Heart right ventricle (tissue), 16 donors: ENCODE measurements at regions not wholly inside any gene's neighbourhood (a gene's known extent, or its start where the extent isn't known, plus 50 kb on each side); places are given as distances from the start of the nearest gene placed in this dataset.

Experiments used
- ATAC-seq, 8 donors: fragments of 200-7000 bp; cut with Tn5 transposase; one replicate each; pipeline ENCODE4 v1.9.1; 2020; ENCODE audit warnings: mild to moderate bottlenecking in 8 of 8, moderate library complexity in 8 of 8, moderate number of reproducible peaks in 1 of 8
- DNase-seq, 2 donors: peaks; one replicate each; pipeline ENCODE4 v3.0.0-alpha.2; 2020
- H3K27ac ChIP-seq, 10 donors: fragments of 200-600 bp; sonication (generic) in 2 of 10; one replicate each; pipeline versions ENCODE4 v1.5.0 to v1.8.0; 2020 to 2022; ENCODE audit warnings: mild to moderate bottlenecking in 3 of 10
- H3K27me3 ChIP-seq, 7 donors: fragments of 200-600 bp; one replicate each; pipeline ENCODE4 v1.8.0; 2021 to 2022; ENCODE audit warnings: mild to moderate bottlenecking in 2 of 7
- H3K36me3 ChIP-seq, 9 donors: fragments of 200-600 bp; sonication (generic) in 1 of 9; one replicate each; pipeline versions ENCODE4 v1.5.0 to v1.8.0; 2020 to 2022; ENCODE audit warnings: mild to moderate bottlenecking in 2 of 9
- H3K4me1 ChIP-seq, 9 donors: fragments of 200-600 bp; sonication (generic) in 1 of 9; one replicate each; pipeline versions ENCODE4 v1.5.0 to v1.8.0; 2020 to 2022; ENCODE audit warnings: mild to moderate bottlenecking in 4 of 9
- H3K4me3 ChIP-seq, 10 donors: fragments of 200-600 bp; sonication (generic) in 2 of 10; one replicate each; pipeline versions ENCODE4 v1.5.0 to v1.8.0; 2020 to 2022; ENCODE audit warnings: mild to moderate bottlenecking in 7 of 10, moderate library complexity in 2 of 10
- H3K9me3 ChIP-seq, 11 donors: fragments of 200-600 bp in 10 of 11; sonication (generic) in 2 of 11; one replicate each; pipeline versions ENCODE4 v1.5.0 to v1.8.0; 2013 to 2022; ENCODE audit warnings: mild to moderate bottlenecking in 2 of 11, control low read depth in 1 of 11, moderate library complexity in 1 of 11
- WGBS, 2 donors: extraction: QIAGEN DNeasy Blood & Tissue Kit; methylation state at CpG; one replicate each; pipeline ENCODE4 v1.1.7; 2013; ENCODE audit warnings: inconsistent platforms in 1 of 2; 5-methylcytosine and 5-hydroxymethylcytosine counted together
- intact Hi-C, 10 donors: fragments of 100-400 bp; cut with DNase I; formaldehyde crosslinking; loops; one replicate each; pipeline versions ENCODE4 v1.11.1 to v1.14.2; 2022
- TF ChIP-seq, protein P1 (sequence below), 9 donors: fragments of 200-600 bp; sonication (generic) in 2 of 9; IDR thresholded peaks; one replicate each; pipeline versions ENCODE4 v1.5.0 to v1.8.0; 2021 to 2022; ENCODE audit warnings: antibody characterized with exemption in 9 of 9, mild to moderate bottlenecking in 5 of 9, moderate library complexity in 1 of 9
- donor health status: Arrhythmogenic right ventricular cardiomyopathy.
- donor health status: ischemic (EF 13 %, LVEDD 7.1; RV severe dilation, severe dysfunction).
- donor health status: healthy with polysubstance abuse.
- donor health status: DM: no; HTN: yes; CAD: no.
- donor health status: DM: no; HTN: no; CAD: no.
- donor health status: ischemic (EF 25% LVEDD 6.9; RV normal size, moderate dysfunction).
- donor health status: ischemic (EF 25% LVEDD 5.7; RV mildly dilated, moderate dysfunction).
- donor health status: healthy.
- donor health status: DM: yes; HTN: yes; CAD: no.
- donor health status: Ischemic cardiomyopathy.
- donor health status: ischemic (EF 35%, LVEDD 5.7; RV mildly dilated, moderate dysfunction).
- donor health status: nonischemic (EF 11% LVEDD 7.7; RV severe dilation, severe dysfunction).
- donor health status: DM: yes; HTN: yes; CAD: no.
- donor health status: PGD.
- donor health status: ischemic (EF 29% LVEDD 5.4; RV normal size, mild dysfunction).
- donor health status: nonischemic (EF 23%, LVEDD 6.1; RV moderate dilation, normal function).

DNA sequence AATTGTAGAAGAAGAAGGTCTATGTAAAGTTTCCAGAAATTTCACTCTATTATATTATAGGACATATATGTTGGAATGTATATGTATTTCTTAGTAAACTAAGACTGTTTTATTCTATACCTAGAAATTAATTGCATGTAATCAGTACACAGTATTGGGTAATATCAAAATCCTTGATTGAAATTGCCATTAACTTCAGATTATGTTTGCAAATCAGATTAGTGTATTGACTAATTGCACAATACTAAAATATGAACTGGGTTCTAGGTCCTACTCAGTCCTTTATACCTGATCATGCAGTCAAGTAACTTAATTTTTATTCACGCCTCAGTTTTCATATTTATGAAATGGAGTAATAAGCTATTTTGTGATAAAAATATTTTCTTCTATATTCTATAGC lies 950.3 kb upstream of the ADGRL3 start:
- WGBS, 2 donors = 85 to 94% methylated on average over 1 of the region's 1 CpG
- H3K4me3 ChIP-seq = no peak overlapping the region
- no peak overlapping the region for H3K27ac ChIP-seq
- no peak for ATAC-seq
- TF ChIP-seq, protein P1, sequence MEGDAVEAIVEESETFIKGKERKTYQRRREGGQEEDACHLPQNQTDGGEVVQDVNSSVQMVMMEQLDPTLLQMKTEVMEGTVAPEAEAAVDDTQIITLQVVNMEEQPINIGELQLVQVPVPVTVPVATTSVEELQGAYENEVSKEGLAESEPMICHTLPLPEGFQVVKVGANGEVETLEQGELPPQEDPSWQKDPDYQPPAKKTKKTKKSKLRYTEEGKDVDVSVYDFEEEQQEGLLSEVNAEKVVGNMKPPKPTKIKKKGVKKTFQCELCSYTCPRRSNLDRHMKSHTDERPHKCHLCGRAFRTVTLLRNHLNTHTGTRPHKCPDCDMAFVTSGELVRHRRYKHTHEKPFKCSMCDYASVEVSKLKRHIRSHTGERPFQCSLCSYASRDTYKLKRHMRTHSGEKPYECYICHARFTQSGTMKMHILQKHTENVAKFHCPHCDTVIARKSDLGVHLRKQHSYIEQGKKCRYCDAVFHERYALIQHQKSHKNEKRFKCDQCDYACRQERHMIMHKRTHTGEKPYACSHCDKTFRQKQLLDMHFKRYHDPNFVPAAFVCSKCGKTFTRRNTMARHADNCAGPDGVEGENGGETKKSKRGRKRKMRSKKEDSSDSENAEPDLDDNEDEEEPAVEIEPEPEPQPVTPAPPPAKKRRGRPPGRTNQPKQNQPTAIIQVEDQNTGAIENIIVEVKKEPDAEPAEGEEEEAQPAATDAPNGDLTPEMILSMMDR (IDR thresholded peaks at IDR 0.05) = no peak
- no peaks in the 10 kb centered on the region for H3K27me3 ChIP-seq
- H3K9me3 ChIP-seq = peaks cover 0 to 5% (median 0%) of the 10 kb centered on the region in 11 donors
- H3K4me1 ChIP-seq = no peaks in the 10 kb centered on the region
- no peaks in the 10 kb centered on the region for H3K36me3 ChIP-seq
- no peak for DNase-seq
- intact Hi-C loops = no loop called here

DNA sequence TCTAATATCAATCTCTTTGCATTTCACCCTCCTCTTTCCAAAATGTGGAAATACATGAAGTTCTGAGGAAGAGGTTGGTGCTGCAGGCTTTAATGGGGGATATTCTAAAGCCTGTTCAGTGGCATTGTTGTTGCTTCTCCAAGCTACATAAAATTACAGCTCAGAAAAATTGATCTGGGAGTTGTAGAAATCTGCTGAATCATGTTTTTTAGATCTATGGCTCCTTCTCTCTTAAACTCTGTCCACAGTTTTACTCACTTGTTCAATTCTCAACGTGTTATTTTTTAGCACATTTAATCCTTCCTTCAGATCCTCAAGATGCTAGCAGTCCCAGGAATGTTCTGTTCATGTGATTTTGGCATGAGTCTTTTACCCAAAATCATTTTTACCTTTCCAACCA lies 949.5 kb upstream of the ADGRL3 start:
- no peaks in the 10 kb centered on the region for H3K27me3 ChIP-seq
- TF ChIP-seq, protein P1 (IDR thresholded peaks at IDR 0.05) = no peak
- no peaks in the 10 kb centered on the region for H3K4me1 ChIP-seq
- no peaks in the 10 kb centered on the region for H3K36me3 ChIP-seq
- DNase-seq (no peak), ATAC-seq (no peak)
- peaks cover 0 to 5% (median 0%) of the 10 kb centered on the region in 11 donors for H3K9me3 ChIP-seq
- intact Hi-C loops = no loop called here
- 57 to 83% methylated on average over 1 of the region's 1 CpG for WGBS, 2 donors
- no peak overlapping the region for H3K4me3 ChIP-seq
- H3K27ac ChIP-seq = no peak overlapping the region

DNA sequence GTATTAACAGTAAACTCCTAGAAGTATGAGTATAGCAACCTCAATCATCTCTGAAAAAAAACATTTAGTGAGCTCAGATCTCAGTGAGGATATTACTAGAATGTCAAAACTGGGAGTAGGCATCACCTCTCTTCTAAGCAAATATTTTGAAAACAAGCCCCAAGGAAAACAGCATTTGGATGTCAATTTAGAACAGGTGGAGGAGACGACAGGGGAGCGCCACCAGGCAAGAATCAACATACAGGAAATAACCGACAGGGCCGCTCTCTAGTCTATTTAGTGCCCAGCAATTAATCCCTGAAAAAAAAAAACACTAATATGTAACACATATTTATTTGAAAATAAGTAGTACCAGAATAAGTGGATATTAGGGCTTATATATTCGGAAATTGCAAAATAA lies 940.3 kb upstream of the ADGRL3 start:
- intact Hi-C loops = no loop called here
- ATAC-seq (no peak), DNase-seq (no peak)
- Histone ChIP-seq H3K27ac (no peak overlapping the region), H3K9me3 (peaks cover 0 to 4% (median 0%) of the 10 kb centered on the region in 11 donors), H3K4me3 (no peak overlapping the region), H3K4me1 (no peaks in the 10 kb centered on the region), H3K36me3 (no peaks in the 10 kb centered on the region), H3K27me3 (no peaks in the 10 kb centered on the region)
- 75 to 76% methylated on average over 5 of the region's 5 CpGs for WGBS, 2 donors
- TF ChIP-seq, protein P1 (IDR thresholded peaks at IDR 0.05) = no peak

DNA sequence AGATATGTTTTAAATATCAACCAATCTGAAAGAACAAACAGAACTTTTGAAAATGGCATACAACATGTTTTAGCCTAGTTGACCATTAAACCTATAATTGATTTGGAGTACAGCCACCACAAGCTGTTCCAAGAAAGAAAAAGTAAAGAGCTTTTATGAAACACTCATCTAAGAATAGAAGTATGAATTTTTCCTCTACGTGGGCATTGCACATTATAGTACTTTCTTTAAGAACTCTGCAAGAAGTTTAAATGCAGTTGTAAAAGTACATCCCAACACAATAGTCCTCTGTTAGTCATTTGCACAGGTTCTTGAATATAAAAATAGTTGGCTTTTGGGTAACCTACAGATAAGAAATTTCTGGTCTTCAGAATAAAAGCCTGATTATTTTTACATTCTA lies 933.6 kb upstream of the ADGRL3 start:
- Histone ChIP-seq H3K27ac (no peak overlapping the region), H3K36me3 (no peaks in the 10 kb centered on the region), H3K4me3 (no peak overlapping the region), H3K9me3 (peaks cover 0 to 17% (median 0%) of the 10 kb centered on the region in 11 donors), H3K4me1 (no peaks in the 10 kb centered on the region), H3K27me3 (no peaks in the 10 kb centered on the region)
- TF ChIP-seq, protein P1 (IDR thresholded peaks at IDR 0.05) = no peak
- WGBS, 2 donors = 55 to 73% methylated on average over 1 of the region's 1 CpG
- ATAC-seq (no peak), DNase-seq (no peak)
- intact Hi-C loops = no loop called here
